CD4-positive, alpha-beta T cell (primary cell): ENCODE measurements at regions not wholly inside any gene's neighbourhood (a gene's known extent, or its start where the extent isn't known, plus 50 kb on each side); places are given as distances from the start of the nearest gene placed in this dataset.

Experiments
- ATAC-seq: fragments of 200-7000 bp; cut with Tn5 transposase; one replicate; pipeline ENCODE4 v1.10.0; 2022; ENCODE audit warnings: mild to moderate bottlenecking; ENCODE audit not compliant: poor library complexity
- CTCF ChIA-PET: fragments of 350-600 bp; sonication (Branson Sonifier 250); formaldehyde crosslinking; loops from one replicate; lab custom pipeline; 2021; ENCODE audit warnings: antibody characterized with exemption, inconsistent platforms; lab: Charles Lee
- POLR2A ChIA-PET: fragments of 350-600 bp; sonication (Branson Sonifier 250); formaldehyde crosslinking; loops from one replicate; lab custom pipeline; 2021; ENCODE audit warnings: antibody characterized with exemption, inconsistent platforms; lab: Charles Lee
- DNase-seq, 14 experiments: peaks; one replicate each; pipeline ENCODE4 v3.0.0-alpha.2; 2013 to 2020; ENCODE audit warnings: mixed read lengths in 2 of 14
- H3K27ac ChIP-seq, 2 donors: one replicate each; pipeline versions ENCODE4 v1.5.1 to v1.7.0; 2013; ENCODE audit warnings: low read length in 2 of 2, low read depth in 1 of 2, mild to moderate bottlenecking in 1 of 2
- H3K27me3 ChIP-seq, 2 experiments: 1 replicate in 1 of 2; 2 replicates in 1 of 2; pipeline versions ENCODE4 v1.6.1 to v1.7.0; 2013; ENCODE audit warnings: low read length in 2 of 2, control low read depth in 1 of 2, mild to moderate bottlenecking in 1 of 2, moderate library complexity in 1 of 2; ENCODE audit not compliant: insufficient read depth in 2 of 2, control insufficient read depth in 1 of 2
- H3K36me3 ChIP-seq: one replicate; pipeline ENCODE4 v1.6.1; 2013; ENCODE audit warnings: low read length, control low read depth; ENCODE audit not compliant: insufficient read depth
- H3K4me1 ChIP-seq: one replicate; pipeline ENCODE4 v1.6.1; 2013; ENCODE audit warnings: low read length, control low read depth; ENCODE audit not compliant: insufficient read depth
- H3K4me3 ChIP-seq: one replicate; pipeline ENCODE4 v1.5.1; 2013; ENCODE audit warnings: mild to moderate bottlenecking, low read length, moderate library complexity
- H3K9me3 ChIP-seq, 2 experiments: 1 replicate in 1 of 2; 2 replicates in 1 of 2; pipeline versions ENCODE4 v1.6.1 to v1.7.0; 2013; ENCODE audit warnings: low read length in 2 of 2, mild to moderate bottlenecking in 2 of 2, control low read depth in 1 of 2, moderate library complexity in 1 of 2; ENCODE audit not compliant: control insufficient read depth in 1 of 2, insufficient read depth in 1 of 2
- H3K27ac Mint-ChIP-seq: one replicate; pipeline ENCODE4 v1.8.0; 2020; ENCODE audit warnings: mixed read lengths
- H3K27me3 Mint-ChIP-seq: one replicate; pipeline ENCODE4 v1.8.0; 2021; ENCODE audit warnings: mixed read lengths
- H3K36me3 Mint-ChIP-seq: one replicate; pipeline ENCODE4 v1.8.0; 2021; ENCODE audit warnings: low read depth, mixed read lengths
- H3K4me1 Mint-ChIP-seq: one replicate; pipeline ENCODE4 v1.8.0; 2021; ENCODE audit warnings: low read depth, mixed read lengths
- H3K4me3 Mint-ChIP-seq: one replicate; pipeline ENCODE4 v1.8.0; 2020; ENCODE audit warnings: mild to moderate bottlenecking, mixed read lengths
- H3K9me3 Mint-ChIP-seq: one replicate; pipeline ENCODE4 v1.8.0; 2020; ENCODE audit warnings: mixed read lengths
- CTCF ChIP-seq: fragments of 200-600 bp; IDR thresholded peaks from one replicate; pipeline ENCODE4 v1.8.0; 2022; ENCODE audit warnings: antibody characterized with exemption, mild to moderate bottlenecking
- intact Hi-C, 2 experiments: fragments of 100-400 bp; cut with DNase I in 1 of 2; cut with micrococcal nuclease in 1 of 2; formaldehyde crosslinking; loops; one replicate each; pipeline versions ENCODE4 v1.15.1 to v1.9.0; 2023 to 2025; cut with DNase I, micrococcal nuclease

- Histone ChIP-seq H3K36me3 (no peaks in the 10 kb centered on the region), H3K4me3 (no peak overlapping the region), H3K9me3 (peaks cover 0 to 3% of the 10 kb centered on the region in 2 experiments), H3K27ac (no peak overlapping the region), H3K4me1 (no peaks in the 10 kb centered on the region), H3K27me3 (no peaks in the 10 kb centered on the region)
- ATAC-seq (no peak), DNase-seq (no peak)
- ChIA-PET POLR2A (no interaction called here), CTCF (no interaction called here)
- intact Hi-C loops = no loop called here
- Mint-ChIP-seq H3K27ac (no peak overlapping the region), H3K4me1 (no peaks in the 10 kb centered on the region), H3K9me3 (peaks cover 1% of the 10 kb centered on the region), H3K27me3 (no peaks in the 10 kb centered on the region), H3K4me3 (no peak overlapping the region), H3K36me3 (no peaks in the 10 kb centered on the region)
- no peak for TF ChIP-seq CTCF
Measured at GRCh38 chr6:120511712-120512111, 822.6 kb downstream of the TBC1D32 start.

- peaks cover 4% of the 10 kb centered on the region for H3K9me3 Mint-ChIP-seq
- TF ChIP-seq CTCF = no peak
- no peak overlapping the region for H3K27ac ChIP-seq
Measured at GRCh38 chr6:120498711-120499110, 835.6 kb downstream of the TBC1D32 start.

GRCh38 chr6:120496661-120497060, 837.6 kb downstream of the TBC1D32 start:
- intact Hi-C loops = no loop called here
- Histone ChIP-seq H3K27ac (no peak overlapping the region), H3K27me3 (no peaks in the 10 kb centered on the region), H3K36me3 (no peaks in the 10 kb centered on the region), H3K4me1 (no peaks in the 10 kb centered on the region), H3K4me3 (no peak overlapping the region), H3K9me3 (no peaks in the 10 kb centered on the region)
- ChIA-PET POLR2A (no interaction called here), CTCF (no interaction called here)
- Mint-ChIP-seq H3K9me3 (peaks cover 4% of the 10 kb centered on the region), H3K36me3 (no peaks in the 10 kb centered on the region), H3K4me3 (no peak overlapping the region), H3K4me1 (no peaks in the 10 kb centered on the region), H3K27ac (no peak overlapping the region), H3K27me3 (no peaks in the 10 kb centered on the region)
- no peak for ATAC-seq
- TF ChIP-seq CTCF = no peak
- DNase-seq = no peak

More at GRCh38 chr6:120498711-120499110, 835.6 kb downstream of the TBC1D32 start:
- H3K4me3 ChIP-seq = no peak overlapping the region
- no peaks in the 10 kb centered on the region for H3K36me3 ChIP-seq
- intact Hi-C loops = no loop called here
- ChIA-PET CTCF (no interaction called here), POLR2A (no interaction called here)
- H3K4me1 ChIP-seq = no peaks in the 10 kb centered on the region
- DNase-seq (no peak), ATAC-seq (no peak)
- H3K9me3 ChIP-seq = no peaks in the 10 kb centered on the region
- Mint-ChIP-seq H3K4me3 (no peak overlapping the region), H3K36me3 (no peaks in the 10 kb centered on the region), H3K27ac (no peak overlapping the region), H3K27me3 (no peaks in the 10 kb centered on the region), H3K4me1 (no peaks in the 10 kb centered on the region)
- H3K27me3 ChIP-seq = no peaks in the 10 kb centered on the region
